A673 (cell line): ENCODE measurements at regions not wholly inside any gene's neighbourhood (a gene's known extent, or its start where the extent isn't known, plus 50 kb on each side); places are given as distances from the start of the nearest gene placed in this dataset.

Experiments
- BruUV-seq: library from RNA; stranded (reverse); fragments of 400-500 nt; replicated peaks from 2 replicates; lab custom pipeline; 2021; lab: Mats Ljungman, UMichigan
- CTCF ChIA-PET: fragments of 300-600 bp; sonication (Branson Sonifier 250); formaldehyde crosslinking; loops from one replicate; lab custom pipeline; 2022; ENCODE audit warnings: antibody characterized with exemption; lab: Charles Lee
- POLR2A ChIA-PET: fragments of 300-600 bp; sonication (Branson Sonifier 250); formaldehyde crosslinking; loops from one replicate; lab custom pipeline; 2022; ENCODE audit warnings: antibody characterized with exemption; ENCODE audit not compliant: low non-redundant PET; lab: Charles Lee
- DNase-seq: peaks from one replicate; pipeline ENCODE4 v3.0.0-alpha.2; 2015; ENCODE audit warnings: low spot score
- H3K27ac ChIP-seq: fragments of 200-600 bp; sonication (generic); 2 replicates; pipeline ENCODE4 v1.5.1; 2016; ENCODE audit warnings: mixed run types, low read depth, mild to moderate bottlenecking, mixed read lengths, antibody characterized with exemption, low read length; ENCODE audit not compliant: poor library complexity, severe bottlenecking
- H3K27me3 ChIP-seq: fragments of 200-600 bp; sonication (generic); replicated peaks from 2 replicates; pipeline ENCODE4 v1.6.1; 2017; ENCODE audit warnings: mixed run types, low read depth, mild to moderate bottlenecking, mixed read lengths, antibody characterized with exemption, low read length; ENCODE audit not compliant: insufficient read depth, poor library complexity
- H3K36me3 ChIP-seq: fragments of 200-600 bp; sonication (generic); 2 replicates; pipeline ENCODE4 v1.6.1; 2016; ENCODE audit warnings: mixed run types, mild to moderate bottlenecking, mixed read lengths, antibody characterized with exemption, low read length; ENCODE audit not compliant: insufficient read depth, poor library complexity, severe bottlenecking
- H3K4me1 ChIP-seq: fragments of 200-600 bp; sonication (generic); 2 replicates; pipeline ENCODE4 v1.6.1; 2017; ENCODE audit warnings: mixed run types, mild to moderate bottlenecking, mixed read lengths, antibody characterized with exemption, low read length; ENCODE audit not compliant: insufficient read depth, poor library complexity, severe bottlenecking
- H3K4me3 ChIP-seq: fragments of 200-600 bp; sonication (generic); 2 replicates; pipeline ENCODE4 v1.5.1; 2016; ENCODE audit warnings: low read depth, mixed run types, mild to moderate bottlenecking, mixed read lengths, low read length; ENCODE audit not compliant: poor library complexity, severe bottlenecking
- H3K9me3 ChIP-seq: fragments of 200-600 bp; sonication (generic); 2 replicates; pipeline ENCODE4 v1.6.1; 2016; ENCODE audit warnings: mixed run types, low read depth, mild to moderate bottlenecking, mixed read lengths, antibody characterized with exemption, low read length; ENCODE audit not compliant: poor library complexity, severe bottlenecking
- CTCF ChIP-seq: fragments of 300-800, 200-600 bp; sonication (generic); conservative IDR thresholded peaks from 2 replicates; pipeline ENCODE4 v1.5.1; 2017; ENCODE audit warnings: low read depth, mild to moderate bottlenecking, antibody characterized with exemption, low read length, moderate library complexity, mixed read lengths
- EZH2 ChIP-seq: fragments of 200-600 bp; sonication (generic); IDR thresholded peaks from 2 replicates; pipeline ENCODE4 v1.6.1; 2017; ENCODE audit warnings: borderline replicate concordance, low read depth, mild to moderate bottlenecking, mixed read lengths, antibody characterized with exemption, low read length; ENCODE audit not compliant: poor library complexity, severe bottlenecking
- intact Hi-C: fragments of 100-400 bp; cut with micrococcal nuclease; formaldehyde crosslinking; loops from one replicate; pipeline ENCODE4 v1.10.0; 2022; ENCODE audit not compliant: unreplicated experiment

- no peak for TF ChIP-seq CTCF
- TF ChIP-seq EZH2: no peak
- Histone ChIP-seq H3K9me3 (no peaks in the 10 kb centered on the region), H3K36me3 (no peaks in the 10 kb centered on the region), H3K4me3 (no peak overlapping the region), H3K27ac (no peak overlapping the region), H3K27me3 (no peaks in the 10 kb centered on the region), H3K4me1 (no peaks in the 10 kb centered on the region)
- POLR2A ChIA-PET: no interaction called here
- CTCF ChIA-PET: no interaction called here
- DNase-seq: no peak
- intact Hi-C loops: no loop called here
- no TSS peak for BruUV-seq
Measured at GRCh38 chr20:6502999-6503398, 264.5 kb upstream of the BMP2 start.

GRCh38 chr20:6502219-6502618 is 265.3 kb upstream of the BMP2 start:
- Histone ChIP-seq H3K27me3 (no peaks in the 10 kb centered on the region), H3K4me1 (no peaks in the 10 kb centered on the region), H3K36me3 (no peaks in the 10 kb centered on the region), H3K4me3 (no peak overlapping the region), H3K9me3 (no peaks in the 10 kb centered on the region), H3K27ac (no peak overlapping the region)
- BruUV-seq: no TSS peak
- intact Hi-C loops: no loop called here
- no peak for TF ChIP-seq EZH2
- TF ChIP-seq CTCF: no peak
- ChIA-PET CTCF (no interaction called here), POLR2A (no interaction called here)
- no peak for DNase-seq

DNA sequence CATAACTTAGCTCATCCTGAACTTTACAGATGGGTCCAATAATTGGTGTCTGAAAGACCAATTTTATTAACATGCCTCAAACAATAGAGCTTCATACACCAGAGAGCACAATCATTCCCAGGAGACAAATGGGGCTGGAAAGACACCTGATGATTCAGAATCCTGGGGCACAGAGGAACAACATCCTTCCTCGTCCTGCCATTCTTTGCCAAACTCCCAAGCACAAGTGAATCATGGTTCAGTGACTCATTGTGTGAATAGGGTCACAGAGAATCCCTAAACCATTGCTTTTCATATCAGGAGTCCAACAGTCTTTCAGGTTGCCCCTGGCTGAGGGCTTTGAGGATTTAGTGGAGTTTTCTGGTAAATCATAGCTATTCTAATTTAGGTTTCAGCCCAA is 266.4 kb upstream of the BMP2 start:
- H3K27me3 ChIP-seq: no peaks in the 10 kb centered on the region
- no TSS peak for BruUV-seq
- intact Hi-C loops: no loop called here
- DNase-seq: no peak
- CTCF ChIA-PET: no interaction called here
- H3K9me3 ChIP-seq: no peaks in the 10 kb centered on the region
- no peak for TF ChIP-seq EZH2
- no peak for TF ChIP-seq CTCF
- no peaks in the 10 kb centered on the region for H3K4me1 ChIP-seq
- POLR2A ChIA-PET: no interaction called here
- no peak overlapping the region for H3K4me3 ChIP-seq
- H3K27ac ChIP-seq: no peak overlapping the region
- H3K36me3 ChIP-seq: no peaks in the 10 kb centered on the region
